Hepatocyte (in vitro differentiated cells): ENCODE measurements at regions not wholly inside any gene's neighbourhood (a gene's known extent, or its start where the extent isn't known, plus 50 kb on each side); places are given as distances from the start of the nearest gene placed in this dataset.

ENCODE experiments used
- DNase-seq: peaks from one replicate; pipeline ENCODE4 v3.0.0-alpha.2; 2016; ENCODE audit warnings: low spot score
- H2AFZ ChIP-seq: fragments of 200-600 bp; sonication (generic); 2 replicates; pipeline ENCODE4 v1.6.0; 2016; ENCODE audit warnings: antibody characterized with exemption, mild to moderate bottlenecking
- H3K27ac ChIP-seq: fragments of 200-600 bp; sonication (generic); 2 replicates; pipeline ENCODE4 v1.5.1; 2016; ENCODE audit warnings: mild to moderate bottlenecking
- H3K27me3 ChIP-seq: fragments of 200-600 bp; sonication (generic); 2 replicates; pipeline ENCODE4 v1.6.1; 2016
- H3K36me3 ChIP-seq: fragments of 200-600 bp; sonication (generic); replicated peaks from 2 replicates; pipeline ENCODE4 v1.5.1; 2016; ENCODE audit warnings: low read depth; ENCODE audit not compliant: insufficient read depth
- H3K4me1 ChIP-seq: fragments of 200-600 bp; sonication (generic); 2 replicates; pipeline ENCODE4 v1.5.1; 2016; ENCODE audit warnings: mild to moderate bottlenecking, moderate library complexity; ENCODE audit not compliant: insufficient read depth
- H3K4me2 ChIP-seq: fragments of 200-600 bp; sonication (generic); 2 replicates; pipeline ENCODE4 v1.6.0; 2016
- H3K4me3 ChIP-seq: fragments of 200-600 bp; sonication (generic); 2 replicates; pipeline ENCODE4 v1.5.1; 2016; ENCODE audit warnings: mild to moderate bottlenecking
- H3K79me2 ChIP-seq: fragments of 200-600 bp; sonication (generic); 2 replicates; pipeline ENCODE4 v1.6.0; 2017; ENCODE audit warnings: mild to moderate bottlenecking
- H3K9me2 ChIP-seq: fragments of 200-600 bp; sonication (generic); replicated peaks from 2 replicates; pipeline ENCODE4 v1.6.0; 2017; ENCODE audit warnings: mild to moderate bottlenecking; ENCODE audit not compliant: insufficient read depth
- H3K9me3 ChIP-seq: fragments of 200-600 bp; sonication (generic); 2 replicates; pipeline ENCODE4 v1.5.1; 2016; ENCODE audit warnings: low read depth, mild to moderate bottlenecking
- H4K20me1 ChIP-seq: fragments of 200-600 bp; sonication (generic); 2 replicates; pipeline ENCODE4 v1.6.0; 2016; ENCODE audit warnings: mild to moderate bottlenecking; ENCODE audit not compliant: insufficient read depth, poor library complexity, severe bottlenecking
- CTCF ChIP-seq: fragments of 200-600 bp; sonication (generic); IDR thresholded peaks from 2 replicates; pipeline ENCODE4 v1.5.1; 2016; ENCODE audit warnings: antibody characterized with exemption, mild to moderate bottlenecking; ENCODE audit not compliant: poor library complexity
- EZH2 ChIP-seq: fragments of 200-600 bp; sonication (generic); IDR thresholded peaks from 2 replicates; pipeline ENCODE4 v1.6.1; 2016; ENCODE audit warnings: antibody characterized with exemption, mild to moderate bottlenecking, borderline replicate concordance
- EZH2phosphoT487 ChIP-seq: fragments of 200-600 bp; sonication (generic); IDR thresholded peaks from one replicate; pipeline ENCODE4 v1.6.1; 2018; ENCODE audit warnings: antibody characterized with exemption, mild to moderate bottlenecking, low read depth, moderate library complexity; ENCODE audit not compliant: unreplicated experiment, severe bottlenecking
- WGBS: methylation state at CpG from one replicate; pipeline ENCODE4 v1.1.6; 2016; ENCODE audit warnings: low lambda C conversion rate; ENCODE audit errors: missing lambda C conversion rate; 5-methylcytosine and 5-hydroxymethylcytosine counted together

- TF ChIP-seq CTCF (no peak), EZH2phosphoT487 (no peak), EZH2 (no peak)
- Histone ChIP-seq H3K4me1 (no peaks in the 10 kb centered on the region), H3K4me3 (no peak overlapping the region), H3K9me2 (no peaks in the 10 kb centered on the region), H3K79me2 (no peaks in the 10 kb centered on the region), H3K27me3 (no peaks in the 10 kb centered on the region), H3K4me2 (no peak overlapping the region), H3K27ac (no peak overlapping the region), H4K20me1 (no peaks in the 10 kb centered on the region), H2AFZ (no peak overlapping the region), H3K36me3 (no peaks in the 10 kb centered on the region), H3K9me3 (peaks cover 13% of the 10 kb centered on the region)
- 54% methylated on average over 3 of the region's 3 CpGs for WGBS
- DNase-seq: no peak
Observed at GRCh38 chr15:46127361-46127874, 492.6 kb downstream of the SQOR start.

- H3K4me1 ChIP-seq: no peaks in the 10 kb centered on the region
- no peaks in the 10 kb centered on the region for H3K79me2 ChIP-seq
- no peaks in the 10 kb centered on the region for H3K36me3 ChIP-seq
- H4K20me1 ChIP-seq: no peaks in the 10 kb centered on the region
- H3K27me3 ChIP-seq: no peaks in the 10 kb centered on the region
- H2AFZ ChIP-seq: no peak overlapping the region
- DNase-seq: no peak
- no peaks in the 10 kb centered on the region for H3K9me2 ChIP-seq
- H3K4me2 ChIP-seq: no peak overlapping the region
- 88% methylated on average over 1 of the region's 1 CpG for WGBS
- no peak for TF ChIP-seq EZH2phosphoT487
- no peak for TF ChIP-seq CTCF
- no peak for TF ChIP-seq EZH2
- H3K4me3 ChIP-seq: no peak overlapping the region
- no peaks in the 10 kb centered on the region for H3K9me3 ChIP-seq
- H3K27ac ChIP-seq: no peak overlapping the region
Observed at GRCh38 chr15:46129145-46129544, 494.3 kb downstream of the SQOR start.

GRCh38 chr15:46131876-46132275 is 497.0 kb downstream of the SQOR start:
- H3K27ac ChIP-seq: no peak overlapping the region
- no peaks in the 10 kb centered on the region for H4K20me1 ChIP-seq
- no peaks in the 10 kb centered on the region for H3K79me2 ChIP-seq
- H3K4me1 ChIP-seq: no peaks in the 10 kb centered on the region
- no peak overlapping the region for H3K4me2 ChIP-seq
- H2AFZ ChIP-seq: no peak overlapping the region
- H3K36me3 ChIP-seq: no peaks in the 10 kb centered on the region
- H3K27me3 ChIP-seq: no peaks in the 10 kb centered on the region
- no peak overlapping the region for H3K4me3 ChIP-seq
- 90% methylated on average over 6 of the region's 6 CpGs for WGBS
- DNase-seq: no peak
- no peak for TF ChIP-seq EZH2phosphoT487
- TF ChIP-seq CTCF: no peak
- no peak for TF ChIP-seq EZH2
- H3K9me3 ChIP-seq: no peaks in the 10 kb centered on the region
- H3K9me2 ChIP-seq: no peaks in the 10 kb centered on the region

- H3K4me2 ChIP-seq: no peak overlapping the region
Observed at GRCh38 chr15:46137443-46137842, 502.6 kb downstream of the SQOR start.

More at GRCh38 chr15:46137443-46137842, 502.6 kb downstream of the SQOR start:
- Histone ChIP-seq H3K4me1 (no peaks in the 10 kb centered on the region), H4K20me1 (no peaks in the 10 kb centered on the region), H3K9me3 (no peaks in the 10 kb centered on the region), H2AFZ (no peak overlapping the region), H3K36me3 (no peaks in the 10 kb centered on the region), H3K4me3 (no peak overlapping the region), H3K27ac (no peak overlapping the region), H3K27me3 (no peaks in the 10 kb centered on the region), H3K9me2 (no peaks in the 10 kb centered on the region), H3K79me2 (no peaks in the 10 kb centered on the region)
- no peak for DNase-seq
- 87% methylated on average over 2 of the region's 2 CpGs for WGBS
- no peak for TF ChIP-seq CTCF
- TF ChIP-seq EZH2phosphoT487: no peak
- TF ChIP-seq EZH2: no peak
